CD14-positive monocyte (primary cell): ENCODE measurements at regions not wholly inside any gene's neighbourhood (a gene's known extent, or its start where the extent isn't known, plus 50 kb on each side); places are given as distances from the start of the nearest gene placed in this dataset.

ENCODE experiments used
- DNase-seq, 3 donors: peaks; one replicate each; pipeline ENCODE4 v3.0.0-alpha.2; 2011 to 2022
- H2AFZ ChIP-seq: 2 replicates; pipeline ENCODE4 v1.6.0; 2012; ENCODE audit warnings: mild to moderate bottlenecking, low read depth, low read length, inconsistent platforms; ENCODE audit not compliant: insufficient read depth, poor library complexity, severe bottlenecking
- H3K27ac ChIP-seq, 2 donors: 1 replicate in 1 of 2; 2 replicates in 1 of 2; pipeline ENCODE4 v1.5.1; 2012 to 2013; ENCODE audit warnings: low read length in 2 of 2, control low read depth in 1 of 2, inconsistent platforms in 1 of 2, low read depth in 1 of 2, mild to moderate bottlenecking in 1 of 2
- H3K27me3 ChIP-seq, 2 donors: one replicate each; pipeline versions ENCODE4 v1.6.0 to v1.6.1; 2011 to 2013; ENCODE audit warnings: low read length in 2 of 2; ENCODE audit not compliant: control insufficient read depth in 2 of 2, insufficient read depth in 2 of 2
- H3K36me3 ChIP-seq, 2 donors: replicated peaks in 1 of 2; 1 replicate in 1 of 2; 2 replicates in 1 of 2; pipeline versions ENCODE4 v1.5.1 to v1.6.1; 2012 to 2013; ENCODE audit warnings: low read length in 2 of 2, control low read depth in 1 of 2, inconsistent platforms in 1 of 2, mild to moderate bottlenecking in 1 of 2; ENCODE audit not compliant: insufficient read depth in 2 of 2, control insufficient read depth in 1 of 2
- H3K4me1 ChIP-seq, 2 donors: 1 replicate in 1 of 2; 2 replicates in 1 of 2; pipeline versions ENCODE4 v1.5.1 to v1.6.1; 2012 to 2013; ENCODE audit warnings: low read length in 2 of 2, control low read depth in 1 of 2, inconsistent platforms in 1 of 2, mild to moderate bottlenecking in 1 of 2, moderate library complexity in 1 of 2; ENCODE audit not compliant: insufficient read depth in 2 of 2, control insufficient read depth in 1 of 2
- H3K4me2 ChIP-seq: replicated peaks from 2 replicates; pipeline ENCODE3; 2012; ENCODE audit warnings: low read length, moderate library complexity, mild to moderate bottlenecking; ENCODE audit not compliant: poor library complexity, severe bottlenecking; ENCODE audit errors: extremely low read depth
- H3K4me3 ChIP-seq, 3 experiments: fragments of 200-600 bp in 1 of 3; sonication (generic) in 1 of 3; replicated peaks in 1 of 3; 1 replicate in 2 of 3; 2 replicates in 1 of 3; pipeline ENCODE4 v1.5.1; 2011 to 2013; ENCODE audit warnings: low read length in 3 of 3, mild to moderate bottlenecking in 3 of 3, control low read depth in 2 of 3, low read depth in 2 of 3, inconsistent platforms in 1 of 3, moderate library complexity in 1 of 3
- H3K79me2 ChIP-seq: 2 replicates; pipeline ENCODE4 v1.6.0; 2012; ENCODE audit warnings: mild to moderate bottlenecking, control low read depth, inconsistent platforms, low read length, moderate library complexity; ENCODE audit not compliant: insufficient read depth
- H3K9ac ChIP-seq: 2 replicates; pipeline ENCODE4 v1.6.0; 2017; ENCODE audit warnings: low read length, mild to moderate bottlenecking; ENCODE audit not compliant: insufficient read depth, poor library complexity, severe bottlenecking
- H3K9me3 ChIP-seq, 2 donors: replicated peaks in 1 of 2; 1 replicate in 1 of 2; 2 replicates in 1 of 2; pipeline versions ENCODE4 v1.5.1 to v1.6.1; 2012 to 2013; ENCODE audit warnings: low read length in 2 of 2, control low read depth in 1 of 2; ENCODE audit not compliant: control insufficient read depth in 1 of 2, insufficient read depth in 1 of 2
- H4K20me1 ChIP-seq: 2 replicates; pipeline ENCODE4 v1.6.0; 2012; ENCODE audit warnings: mild to moderate bottlenecking, low read length, control low read depth, moderate library complexity; ENCODE audit not compliant: insufficient read depth
- H3K27ac Mint-ChIP-seq, 7 donors: one replicate each; pipeline ENCODE4 v1.8.0; 2020; ENCODE audit warnings: mild to moderate bottlenecking in 7 of 7, mixed read lengths in 7 of 7, moderate library complexity in 6 of 7, inconsistent platforms in 2 of 7
- H3K27me3 Mint-ChIP-seq, 3 donors: one replicate each; pipeline ENCODE4 v1.8.0; 2021 to 2022; ENCODE audit warnings: low read depth in 3 of 3, mild to moderate bottlenecking in 3 of 3, mixed read lengths in 3 of 3, moderate library complexity in 3 of 3, inconsistent platforms in 1 of 3
- H3K36me3 Mint-ChIP-seq, 2 donors: one replicate each; pipeline ENCODE4 v1.8.0; 2020; ENCODE audit warnings: mixed read lengths in 2 of 2, inconsistent platforms in 1 of 2, mild to moderate bottlenecking in 1 of 2
- H3K4me1 Mint-ChIP-seq: one replicate; pipeline ENCODE4 v1.8.0; 2020; ENCODE audit warnings: mild to moderate bottlenecking, mixed read lengths
- H3K4me3 Mint-ChIP-seq, 2 donors: one replicate each; pipeline ENCODE4 v1.8.0; 2020; ENCODE audit warnings: mild to moderate bottlenecking in 2 of 2, mixed read lengths in 2 of 2, moderate library complexity in 1 of 2
- H3K9me3 Mint-ChIP-seq, 7 donors: one replicate each; pipeline ENCODE4 v1.8.0; 2020 to 2022; ENCODE audit warnings: mixed read lengths in 7 of 7, mild to moderate bottlenecking in 6 of 7, moderate library complexity in 6 of 7, inconsistent platforms in 2 of 7
- WGBS: methylation state at CpG from one replicate; pipeline ENCODE4 v1.1.5; 2013; ENCODE audit warnings: missing lambda C conversion rate; ENCODE audit not compliant: insufficient coverage; 5-methylcytosine and 5-hydroxymethylcytosine counted together
- intact Hi-C, 2 donors: fragments of 100-400 bp; cut with micrococcal nuclease; formaldehyde crosslinking; loops; one replicate each; pipeline versions ENCODE4 v1.15.0 to v1.15.1; 2023
- TF ChIP-seq, protein P1 (sequence below): fragments of 200-600 bp; IDR thresholded peaks from one replicate; pipeline ENCODE4 v1.8.0; 2022; ENCODE audit warnings: antibody characterized with exemption, mild to moderate bottlenecking

DNA sequence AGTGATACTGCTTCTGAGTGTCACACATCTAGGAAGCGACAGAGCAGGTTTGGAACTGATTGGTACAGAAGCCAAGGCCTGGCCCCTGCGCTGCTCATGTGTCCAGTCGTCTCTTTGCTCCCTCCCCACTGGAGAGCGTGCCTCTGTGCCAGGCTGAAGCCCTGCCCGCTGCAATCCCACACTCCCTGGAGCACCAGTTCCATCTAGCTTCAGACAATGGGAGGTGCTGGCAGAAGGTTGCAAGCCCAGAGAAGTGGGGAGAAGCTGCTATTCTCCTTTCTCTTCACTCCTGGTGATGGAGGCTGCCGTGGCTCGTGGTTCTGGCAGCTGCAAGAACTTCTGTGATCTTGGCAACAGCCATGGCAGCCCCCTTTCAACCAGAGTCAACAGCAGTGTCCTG, 250.9 kb downstream of the MATN1 start:
- no peaks in the 10 kb centered on the region for H3K36me3 ChIP-seq
- Mint-ChIP-seq H3K9me3 (no peaks in the 10 kb centered on the region), H3K27me3 (peaks cover 0 to 10% (median 2%) of the 10 kb centered on the region in 3 donors), H3K27ac (no peak overlapping the region), H3K4me1 (no peaks in the 10 kb centered on the region), H3K36me3 (no peaks in the 10 kb centered on the region), H3K4me3 (no peak overlapping the region)
- intact Hi-C loops = no loop called here
- H3K4me1 ChIP-seq = no peaks in the 10 kb centered on the region
- H3K9ac ChIP-seq = no peak overlapping the region
- no peak overlapping the region for H3K4me2 ChIP-seq
- no peak for DNase-seq
- H3K27ac ChIP-seq = no peak overlapping the region
- TF ChIP-seq, protein P1, sequence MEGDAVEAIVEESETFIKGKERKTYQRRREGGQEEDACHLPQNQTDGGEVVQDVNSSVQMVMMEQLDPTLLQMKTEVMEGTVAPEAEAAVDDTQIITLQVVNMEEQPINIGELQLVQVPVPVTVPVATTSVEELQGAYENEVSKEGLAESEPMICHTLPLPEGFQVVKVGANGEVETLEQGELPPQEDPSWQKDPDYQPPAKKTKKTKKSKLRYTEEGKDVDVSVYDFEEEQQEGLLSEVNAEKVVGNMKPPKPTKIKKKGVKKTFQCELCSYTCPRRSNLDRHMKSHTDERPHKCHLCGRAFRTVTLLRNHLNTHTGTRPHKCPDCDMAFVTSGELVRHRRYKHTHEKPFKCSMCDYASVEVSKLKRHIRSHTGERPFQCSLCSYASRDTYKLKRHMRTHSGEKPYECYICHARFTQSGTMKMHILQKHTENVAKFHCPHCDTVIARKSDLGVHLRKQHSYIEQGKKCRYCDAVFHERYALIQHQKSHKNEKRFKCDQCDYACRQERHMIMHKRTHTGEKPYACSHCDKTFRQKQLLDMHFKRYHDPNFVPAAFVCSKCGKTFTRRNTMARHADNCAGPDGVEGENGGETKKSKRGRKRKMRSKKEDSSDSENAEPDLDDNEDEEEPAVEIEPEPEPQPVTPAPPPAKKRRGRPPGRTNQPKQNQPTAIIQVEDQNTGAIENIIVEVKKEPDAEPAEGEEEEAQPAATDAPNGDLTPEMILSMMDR = no peak
- no peaks in the 10 kb centered on the region for H3K79me2 ChIP-seq
- H4K20me1 ChIP-seq = no peaks in the 10 kb centered on the region
- H3K27me3 ChIP-seq = no peaks in the 10 kb centered on the region
- H3K9me3 ChIP-seq = no peaks in the 10 kb centered on the region
- no peak overlapping the region for H2AFZ ChIP-seq
- no peak overlapping the region for H3K4me3 ChIP-seq
- 89% methylated on average over 5 of the region's 7 CpGs for WGBS

DNA sequence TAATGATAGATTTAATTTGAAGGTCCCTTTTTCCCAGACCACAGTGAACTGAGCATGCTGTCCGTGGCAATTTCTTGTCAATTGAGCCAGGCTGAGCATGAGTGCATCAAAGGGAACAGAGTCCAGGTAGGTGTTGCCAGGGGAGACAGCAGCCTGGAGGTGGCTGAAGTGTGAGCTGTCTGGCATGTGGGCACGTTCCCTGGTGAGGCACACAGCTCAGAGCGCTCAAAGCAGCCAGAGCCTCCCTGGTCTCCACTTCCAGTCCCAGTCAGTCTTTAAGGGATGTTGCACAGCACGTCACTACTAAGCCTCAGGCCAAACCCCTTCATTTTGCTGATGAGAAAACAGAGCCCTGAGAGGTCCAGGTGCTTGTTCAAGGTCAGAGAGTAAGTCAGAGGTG, 251.4 kb downstream of the MATN1 start:
- H3K9me3 ChIP-seq = no peaks in the 10 kb centered on the region
- DNase-seq = no peak
- no peak overlapping the region for H3K27ac ChIP-seq
- 88% methylated on average over 2 of the region's 4 CpGs for WGBS
- H3K4me3 ChIP-seq = no peak overlapping the region
- H3K4me1 ChIP-seq = no peaks in the 10 kb centered on the region
- H4K20me1 ChIP-seq = no peaks in the 10 kb centered on the region
- intact Hi-C loops = no loop called here
- H3K36me3 ChIP-seq = no peaks in the 10 kb centered on the region
- no peak overlapping the region for H3K4me2 ChIP-seq
- H3K79me2 ChIP-seq = no peaks in the 10 kb centered on the region
- no peaks in the 10 kb centered on the region for H3K9me3 Mint-ChIP-seq
- TF ChIP-seq, protein P1 = no peak
- H3K27me3 ChIP-seq = no peaks in the 10 kb centered on the region
- no peak overlapping the region for H3K4me3 Mint-ChIP-seq
- H3K27me3 Mint-ChIP-seq = peaks cover 0 to 10% (median 2%) of the 10 kb centered on the region in 3 donors
- no peaks in the 10 kb centered on the region for H3K4me1 Mint-ChIP-seq
- H2AFZ ChIP-seq = no peak overlapping the region
- H3K9ac ChIP-seq = no peak overlapping the region
- no peak overlapping the region for H3K27ac Mint-ChIP-seq
- no peaks in the 10 kb centered on the region for H3K36me3 Mint-ChIP-seq
